ENCODE measurements at regions not wholly inside any gene's neighbourhood (a gene's known extent, or its start where the extent isn't known, plus 50 kb on each side); places are given as distances from the start of the nearest gene placed in this dataset.

- ChIA-PET CTCF (interaction anchor here (1.2 kb wide), 1 partner anchor 437 kb away, joined by 4 read pairs; no protein-coding TSS in a partner anchor), POLR2A (no interaction called here)
- Histone ChIP-seq H3K36me3 (replicated peaks in 1 of 2; ENCODE audit: control insufficient read depth in 1 of 2, insufficient read depth in 2 of 2, low read length in 1 of 2) (no peaks in the 10 kb centered on the region), H3K9me3 (no peaks in the 10 kb centered on the region), H3K27ac (ENCODE audit: low read depth in 2 of 2, low read length in 1 of 2) (no peak overlapping the region), H3K4me2 (no peak overlapping the region), H3K9me2 (no peaks in the 10 kb centered on the region), H3K4me1 (ENCODE audit: control insufficient read depth in 1 of 2, insufficient read depth in 2 of 2, low read depth in 1 of 2, low read length in 1 of 2) (no peaks in the 10 kb centered on the region), H3K4me3 (ENCODE audit: low read depth in 2 of 2, low read length in 1 of 2) (no peak overlapping the region), H3K9ac (no peak overlapping the region), H3K27me3 (ENCODE audit: insufficient read depth) (no peaks in the 10 kb centered on the region), H3K79me2 (ENCODE audit: insufficient read depth) (no peaks in the 10 kb centered on the region), H3F3A (replicated peaks; ENCODE audit: insufficient read depth) (no peaks in the 10 kb centered on the region), H4K20me1 (ENCODE audit: insufficient read depth) (no peaks in the 10 kb centered on the region), H2AFZ (ENCODE audit: low read depth) (0 out of 2 replicates have a peak overlapping the region, but pooled peaks have one; percentile 6)
- 53% methylated on average over 6 of the region's 6 CpGs for WGBS (ENCODE audit: low lambda C conversion rate)
- TF ChIP-seq PBX3 (IDR thresholded peaks at IDR 0.05) (no peak), JUND (IDR thresholded peaks at IDR 0.05) (no peak), FOSL2 (IDR thresholded peaks at IDR 0.05; ENCODE audit: borderline replicate concordance, low read depth) (no peak), CHD2 (IDR thresholded peaks at IDR 0.05; ENCODE audit: low read length, partially characterized antibody) (no peak), MEF2A (IDR thresholded peaks at IDR 0.05; ENCODE audit: borderline replicate concordance, low read depth) (no peak), ELF1 (IDR thresholded peaks at IDR 0.05) (no peak), IRF3 (IDR thresholded peaks at IDR 0.05; ENCODE audit: low read depth, low read length) (no peak), USF1 (IDR thresholded peaks at IDR 0.05; ENCODE audit: borderline replicate concordance, low read depth) (no peak)
- DNase-seq: no peak
Observed at GRCh38 chr9:7346144-7346543, 453.4 kb downstream of the DMAC1 start.

- Histone ChIP-seq H3F3A (replicated peaks; ENCODE audit: insufficient read depth) (no peaks in the 10 kb centered on the region), H3K4me1 (ENCODE audit: control insufficient read depth in 1 of 2, insufficient read depth in 2 of 2, low read depth in 1 of 2, low read length in 1 of 2) (peaks cover 0 to 12% of the 10 kb centered on the region in 2 experiments; a peak in 2 of 4 replicates), H3K4me2 (no peak overlapping the region), H3K36me3 (replicated peaks in 1 of 2; ENCODE audit: control insufficient read depth in 1 of 2, insufficient read depth in 2 of 2, low read length in 1 of 2) (no peaks in the 10 kb centered on the region), H3K27ac (ENCODE audit: low read depth in 2 of 2, low read length in 1 of 2) (no peak overlapping the region), H3K27me3 (ENCODE audit: insufficient read depth) (no peaks in the 10 kb centered on the region), H2AFZ (ENCODE audit: low read depth) (no peak overlapping the region), H3K9ac (no peak overlapping the region), H3K9me3 (no peaks in the 10 kb centered on the region), H3K9me2 (no peaks in the 10 kb centered on the region), H3K79me2 (ENCODE audit: insufficient read depth) (no peaks in the 10 kb centered on the region), H3K4me3 (ENCODE audit: low read depth in 2 of 2, low read length in 1 of 2) (no peak overlapping the region), H4K20me1 (ENCODE audit: insufficient read depth) (no peaks in the 10 kb centered on the region)
- WGBS (ENCODE audit: low lambda C conversion rate): 60% methylated on average over 5 of the region's 5 CpGs
- ChIA-PET POLR2A (no interaction called here), CTCF (interaction anchor here (1.0 to 1.8 kb wide), 4 partner anchors 16 to 280 kb away, joined by 3 to 5 read pairs (median 4); no protein-coding TSS in a partner anchor)
- TF ChIP-seq CTCF (IDR thresholded peaks at IDR 0.05): no peak
- no peak for TF ChIP-seq IRF3 (IDR thresholded peaks at IDR 0.05; ENCODE audit: low read depth, low read length)
- no peak for TF ChIP-seq RCOR1 (IDR thresholded peaks at IDR 0.05; ENCODE audit: low read length)
- no peak for TF ChIP-seq FOXM1 (IDR thresholded peaks at IDR 0.05; ENCODE audit: low read depth)
- TF ChIP-seq ZBTB33 (IDR thresholded peaks at IDR 0.05; ENCODE audit: borderline replicate concordance, low read depth): no peak
- TF ChIP-seq USF2 (IDR thresholded peaks at IDR 0.05; ENCODE audit: borderline replicate concordance, low read depth, low read length): no peak
- no peak for TF ChIP-seq CHD2 (IDR thresholded peaks at IDR 0.05; ENCODE audit: low read length, partially characterized antibody)
- TF ChIP-seq POLR2AphosphoS5 (IDR thresholded peaks at IDR 0.05; ENCODE audit: low read depth, low read length): no peak
- TF ChIP-seq FOSL2 (IDR thresholded peaks at IDR 0.05; ENCODE audit: borderline replicate concordance, low read depth): no peak
- DNase-seq: no peak
Observed at GRCh38 chr9:7342736-7343135, 456.8 kb downstream of the DMAC1 start.

Measured in SK-N-SH (cell line).